ENCODE measurements at regions not wholly inside any gene's neighbourhood (a gene's known extent, or its start where the extent isn't known, plus 50 kb on each side); places are given as distances from the start of the nearest gene placed in this dataset.

- no peak for DNase-seq (ENCODE audit: low spot score)
- no peak overlapping the region for H3K4me3 ChIP-seq
- H3K27me3 ChIP-seq (replicated peaks; ENCODE audit: insufficient read depth), result no peaks in the 10 kb centered on the region
- no peaks in the 10 kb centered on the region for H3K9me3 ChIP-seq
- no peaks in the 10 kb centered on the region for H3K36me3 ChIP-seq
- H3K4me1 ChIP-seq (replicated peaks), result no peaks in the 10 kb centered on the region
- no peak overlapping the region for H3K27ac ChIP-seq
- no peak for TF ChIP-seq CTCF (IDR thresholded peaks at IDR 0.05)
- no peak for TF ChIP-seq POLR2AphosphoS5 (IDR thresholded peaks at IDR 0.05)
- no peak for TF ChIP-seq POLR2A (IDR thresholded peaks at IDR 0.05)
- intact Hi-C loops (cut with DNase I), result no loop called here
These were observed 59.9 kb upstream of the CLMN start for GRCh38 chr14:95379634-95380033.

DNA sequence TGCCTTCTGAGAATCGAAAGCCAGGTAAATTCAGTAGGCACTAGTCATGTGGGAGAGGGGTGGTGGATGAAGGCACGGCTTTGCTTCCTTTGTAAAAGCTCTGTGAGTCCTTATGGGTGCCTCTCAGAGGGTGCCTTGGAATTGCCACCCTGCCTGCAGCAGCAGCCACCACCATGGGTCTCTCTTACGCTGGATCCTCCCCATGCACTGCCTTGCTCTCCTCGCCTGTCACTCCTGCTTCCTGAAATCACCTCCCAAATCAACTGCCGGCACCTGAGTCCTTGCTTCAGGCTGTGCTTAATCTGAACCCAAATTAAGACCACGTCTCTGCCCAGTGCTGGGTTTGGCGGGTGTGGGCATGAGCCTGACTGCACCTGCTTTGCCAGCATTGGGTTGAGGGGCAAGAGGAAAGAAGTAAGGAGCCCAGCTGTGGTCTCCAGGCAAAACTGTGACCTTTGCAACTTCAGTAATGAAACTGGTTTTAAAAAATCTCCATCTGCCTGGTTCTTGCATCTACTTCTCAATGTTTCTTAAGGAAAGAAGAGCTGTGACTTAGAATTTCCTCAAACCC lies 55.9 kb upstream of the CLMN start:
- WGBS, result 64% methylated on average over 7 of the region's 7 CpGs

GRCh38 chr14:95374239-95374997 lies 54.7 kb upstream of the CLMN start:
- Histone ChIP-seq H3K36me3 (no peaks in the 10 kb centered on the region), H3K4me3 (no peak overlapping the region), H3K4me1 (replicated peaks) (no peaks in the 10 kb centered on the region), H3K27me3 (replicated peaks; ENCODE audit: insufficient read depth) (no peaks in the 10 kb centered on the region), H3K27ac (no peak overlapping the region), H3K9me3 (no peaks in the 10 kb centered on the region)
- TF ChIP-seq POLR2A (IDR thresholded peaks at IDR 0.05), result no peak
- no peak for TF ChIP-seq CTCF (IDR thresholded peaks at IDR 0.05)
- TF ChIP-seq POLR2AphosphoS5 (IDR thresholded peaks at IDR 0.05), result no peak
- DNase-seq (ENCODE audit: low spot score), result no peak
- WGBS, result 48% methylated on average over 2 of the region's 2 CpGs
- intact Hi-C loops (cut with DNase I), result no loop called here

More for the DNA sequence above, 55.9 kb upstream of the CLMN start:
- Histone ChIP-seq H3K4me1 (replicated peaks) (no peaks in the 10 kb centered on the region), H3K27me3 (replicated peaks; ENCODE audit: insufficient read depth) (no peaks in the 10 kb centered on the region), H3K4me3 (no peak overlapping the region), H3K36me3 (no peaks in the 10 kb centered on the region), H3K9me3 (no peaks in the 10 kb centered on the region), H3K27ac (no peak overlapping the region)
- TF ChIP-seq CTCF (IDR thresholded peaks at IDR 0.05) (no peak), POLR2A (IDR thresholded peaks at IDR 0.05) (no peak)
- intact Hi-C loops (cut with DNase I), result no loop called here
- no peak for DNase-seq (ENCODE audit: low spot score)

- Histone ChIP-seq H3K36me3 (no peaks in the 10 kb centered on the region), H3K27me3 (replicated peaks; ENCODE audit: insufficient read depth) (no peaks in the 10 kb centered on the region), H3K4me1 (replicated peaks) (no peaks in the 10 kb centered on the region), H3K27ac (no peak overlapping the region), H3K9me3 (no peaks in the 10 kb centered on the region), H3K4me3 (no peak overlapping the region)
- no peak for DNase-seq (ENCODE audit: low spot score)
- intact Hi-C loops (cut with DNase I), result no loop called here
- 88% methylated on average over 2 of the region's 2 CpGs for WGBS
- TF ChIP-seq POLR2AphosphoS5 (IDR thresholded peaks at IDR 0.05) (no peak), CTCF (IDR thresholded peaks at IDR 0.05) (no peak), POLR2A (IDR thresholded peaks at IDR 0.05) (no peak)
These were observed 50.4 kb upstream of the CLMN start for GRCh38 chr14:95370076-95370475.

Data from prostate gland (tissue), 2 donors.